Fibroblast of upper back skin (primary cell): ENCODE measurements at regions not wholly inside any gene's neighbourhood (a gene's known extent, or its start where the extent isn't known, plus 50 kb on each side); places are given as distances from the start of the nearest gene placed in this dataset.

Experiments
- DNase-seq: peaks from one replicate; pipeline ENCODE4 v3.0.0-alpha.2; 2013

GRCh38 chr14:66377574-66377973, 108.6 kb upstream of the CCDC196 start:
- DNase-seq: no peak

GRCh38 chr14:66378712-66379505, 107.3 kb upstream of the CCDC196 start:
- no peak for DNase-seq

- no peak for DNase-seq
Measured at GRCh38 chr14:66380143-66380542, 106.0 kb upstream of the CCDC196 start.

GRCh38 chr14:66381755-66382154, 104.4 kb upstream of the CCDC196 start:
- no peak for DNase-seq

GRCh38 chr14:66383257-66383656, 102.9 kb upstream of the CCDC196 start:
- no peak for DNase-seq

- no peak for DNase-seq
Measured at GRCh38 chr14:66383771-66384170, 102.4 kb upstream of the CCDC196 start.

- DNase-seq: no peak
Measured at GRCh38 chr14:66388516-66388915, 97.7 kb upstream of the CCDC196 start.

- no peak for DNase-seq
Measured at GRCh38 chr14:66389481-66389880, 96.7 kb upstream of the CCDC196 start.

GRCh38 chr14:66395300-66395699, 90.9 kb upstream of the CCDC196 start:
- DNase-seq: no peak

- no peak for DNase-seq
Measured at GRCh38 chr14:66396164-66396563, 90.0 kb upstream of the CCDC196 start.

- DNase-seq: no peak
Measured at GRCh38 chr14:66398437-66398836, 87.7 kb upstream of the CCDC196 start.

- DNase-seq: no peak
Measured at GRCh38 chr14:66401449-66402095, 84.6 kb upstream of the CCDC196 start.

- DNase-seq: peak; percentile 14
Measured at GRCh38 chr14:66403183-66403582, 83.0 kb upstream of the CCDC196 start.

- no peak for DNase-seq
Measured at GRCh38 chr14:66404051-66404545, 82.1 kb upstream of the CCDC196 start.

- DNase-seq: no peak
Measured at GRCh38 chr14:66405158-66405557, 81.0 kb upstream of the CCDC196 start.

GRCh38 chr14:66413901-66414300, 72.3 kb upstream of the CCDC196 start:
- DNase-seq: no peak

GRCh38 chr14:66414511-66414910, 71.7 kb upstream of the CCDC196 start:
- DNase-seq: no peak

GRCh38 chr14:66420251-66421006, 65.7 kb upstream of the CCDC196 start:
- DNase-seq: no peak

- DNase-seq: no peak
Measured at GRCh38 chr14:66421990-66422946, 63.9 kb upstream of the CCDC196 start.

- DNase-seq: no peak
Measured at GRCh38 chr14:66425402-66425801, 60.8 kb upstream of the CCDC196 start.

- DNase-seq: no peak
Measured at GRCh38 chr14:66426451-66426850, 59.7 kb upstream of the CCDC196 start.

- no peak for DNase-seq
Measured at GRCh38 chr14:66432334-66432733, 53.8 kb upstream of the CCDC196 start.
